ENCODE measurements at regions not wholly inside any gene's neighbourhood (a gene's known extent, or its start where the extent isn't known, plus 50 kb on each side); places are given as distances from the start of the nearest gene placed in this dataset.

- H3K36me3 ChIP-seq (ENCODE audit: control insufficient read depth, insufficient read depth, low read length) = no peaks in the 10 kb centered on the region
- no peak overlapping the region for H3K9ac ChIP-seq (ENCODE audit: insufficient read depth, low read length)
- H3K4me1 ChIP-seq (ENCODE audit: control insufficient read depth, extremely low read depth, insufficient read depth, low read length) = no peaks in the 10 kb centered on the region
- no peaks in the 10 kb centered on the region for H3K27me3 ChIP-seq (ENCODE audit: control insufficient read depth, insufficient read depth, low read length)
- no peak overlapping the region for H3K27ac ChIP-seq (ENCODE audit: insufficient read depth, low read length)
- DNase-seq (ENCODE audit: low read depth in 2 of 2) = no peak
- H2AFZ ChIP-seq (ENCODE audit: low read length) = no peak overlapping the region
- TF ChIP-seq CTCF (conservative IDR thresholded peaks at IDR 0.05 in 1 of 2, IDR thresholded peaks at IDR 0.05 in 1 of 2; ENCODE audit: low read depth in 1 of 2, low read length in 2 of 2) (no peak), EZH2 (IDR thresholded peaks at IDR 0.05; ENCODE audit: low read length, missing control alignments) (no peak)
- H3K4me3 ChIP-seq (replicated peaks in 1 of 4; ENCODE audit: control extremely low read depth in 1 of 4, insufficient read depth in 1 of 4, low read depth in 3 of 4, low read length in 4 of 4) = no peak overlapping the region
- no peaks in the 10 kb centered on the region for H4K20me1 ChIP-seq (ENCODE audit: control insufficient read depth, extremely low read depth, insufficient read depth, low read length)
- no peaks in the 10 kb centered on the region for H3K79me2 ChIP-seq (ENCODE audit: control insufficient read depth, insufficient read depth, low read length)
- no peaks in the 10 kb centered on the region for H3K9me3 ChIP-seq (ENCODE audit: control insufficient read depth, insufficient read depth, low read depth, low read length)
- no peak overlapping the region for H3K4me2 ChIP-seq (ENCODE audit: extremely low read depth, insufficient read depth, low read length)
Measured at GRCh38 chr20:52540509-52540908, 348.9 kb upstream of the ZFP64 start.

- no peak for DNase-seq (ENCODE audit: low read depth in 2 of 2)
Measured at GRCh38 chr20:52539891-52540290, 348.3 kb upstream of the ZFP64 start.

GRCh38 chr20:52536841-52537400 lies 345.3 kb upstream of the ZFP64 start:
- no peaks in the 10 kb centered on the region for H3K9me3 ChIP-seq (ENCODE audit: control insufficient read depth, insufficient read depth, low read depth, low read length)
- no peak overlapping the region for H3K27ac ChIP-seq (ENCODE audit: insufficient read depth, low read length)
- no peaks in the 10 kb centered on the region for H3K4me1 ChIP-seq (ENCODE audit: control insufficient read depth, extremely low read depth, insufficient read depth, low read length)
- H2AFZ ChIP-seq (ENCODE audit: low read length) = no peak overlapping the region
- no peak overlapping the region for H3K4me3 ChIP-seq (replicated peaks in 1 of 4; ENCODE audit: control extremely low read depth in 1 of 4, insufficient read depth in 1 of 4, low read depth in 3 of 4, low read length in 4 of 4)
- TF ChIP-seq CTCF (conservative IDR thresholded peaks at IDR 0.05 in 1 of 2, IDR thresholded peaks at IDR 0.05 in 1 of 2; ENCODE audit: low read depth in 1 of 2, low read length in 2 of 2) (no peak), EZH2 (IDR thresholded peaks at IDR 0.05; ENCODE audit: low read length, missing control alignments) (no peak)
- no peak overlapping the region for H3K9ac ChIP-seq (ENCODE audit: insufficient read depth, low read length)
- H3K4me2 ChIP-seq (ENCODE audit: extremely low read depth, insufficient read depth, low read length) = no peak overlapping the region
- H4K20me1 ChIP-seq (ENCODE audit: control insufficient read depth, extremely low read depth, insufficient read depth, low read length) = no peaks in the 10 kb centered on the region
- no peaks in the 10 kb centered on the region for H3K27me3 ChIP-seq (ENCODE audit: control insufficient read depth, insufficient read depth, low read length)
- H3K79me2 ChIP-seq (ENCODE audit: control insufficient read depth, insufficient read depth, low read length) = no peaks in the 10 kb centered on the region
- DNase-seq (ENCODE audit: low read depth in 2 of 2) = peak; percentile 17 to 45
- H3K36me3 ChIP-seq (ENCODE audit: control insufficient read depth, insufficient read depth, low read length) = no peaks in the 10 kb centered on the region

More at GRCh38 chr20:52539891-52540290, 348.3 kb upstream of the ZFP64 start:
- Histone ChIP-seq H3K4me3 (replicated peaks in 1 of 4; ENCODE audit: control extremely low read depth in 1 of 4, insufficient read depth in 1 of 4, low read depth in 3 of 4, low read length in 4 of 4) (no peak overlapping the region), H3K79me2 (ENCODE audit: control insufficient read depth, insufficient read depth, low read length) (no peaks in the 10 kb centered on the region), H2AFZ (ENCODE audit: low read length) (no peak overlapping the region), H3K9me3 (ENCODE audit: control insufficient read depth, insufficient read depth, low read depth, low read length) (no peaks in the 10 kb centered on the region), H3K36me3 (ENCODE audit: control insufficient read depth, insufficient read depth, low read length) (no peaks in the 10 kb centered on the region), H3K9ac (ENCODE audit: insufficient read depth, low read length) (no peak overlapping the region), H3K4me2 (ENCODE audit: extremely low read depth, insufficient read depth, low read length) (no peak overlapping the region), H4K20me1 (ENCODE audit: control insufficient read depth, extremely low read depth, insufficient read depth, low read length) (no peaks in the 10 kb centered on the region), H3K27me3 (ENCODE audit: control insufficient read depth, insufficient read depth, low read length) (no peaks in the 10 kb centered on the region), H3K4me1 (ENCODE audit: control insufficient read depth, extremely low read depth, insufficient read depth, low read length) (no peaks in the 10 kb centered on the region), H3K27ac (ENCODE audit: insufficient read depth, low read length) (no peak overlapping the region)
- TF ChIP-seq CTCF (conservative IDR thresholded peaks at IDR 0.05 in 1 of 2, IDR thresholded peaks at IDR 0.05 in 1 of 2; ENCODE audit: low read depth in 1 of 2, low read length in 2 of 2) (no peak), EZH2 (IDR thresholded peaks at IDR 0.05; ENCODE audit: low read length, missing control alignments) (no peak)
